ENCODE measurements at regions not wholly inside any gene's neighbourhood (a gene's known extent, or its start where the extent isn't known, plus 50 kb on each side); places are given as distances from the start of the nearest gene placed in this dataset.

DNA sequence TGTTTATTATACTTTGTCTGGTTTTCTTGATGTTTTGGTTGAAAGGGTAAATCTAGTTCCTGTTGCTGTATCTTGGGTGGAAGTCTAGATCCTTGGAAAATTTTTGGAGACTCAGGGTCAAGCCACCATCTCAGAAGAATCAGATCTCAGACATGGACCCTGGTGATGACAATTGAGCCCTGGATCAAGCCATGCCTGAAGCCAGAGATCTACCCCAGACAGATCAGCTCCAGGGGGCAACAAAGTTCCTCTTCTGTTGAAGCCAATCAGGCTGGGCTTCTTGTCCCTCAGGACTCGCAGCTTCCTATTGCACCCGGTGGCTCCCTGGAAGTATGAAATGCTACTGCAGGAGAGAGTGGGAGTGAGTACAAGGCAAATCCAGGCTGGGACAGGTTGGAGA lies 106.9 kb downstream of the UNCX start:
- Histone ChIP-seq H3K36me3 (no peaks in the 10 kb centered on the region), H3K4me3 (no peak overlapping the region), H3K27ac (no peak overlapping the region), H3K4me1 (no peaks in the 10 kb centered on the region), H3K27me3 (no peaks in the 10 kb centered on the region), H3K9me3 (no peaks in the 10 kb centered on the region)
- DNase-seq (ENCODE audit: extremely low spot score in 2 of 2), result no peak
- intact Hi-C loops (cut with DNase I), result no loop called here
- TF ChIP-seq POLR2AphosphoS5 (IDR thresholded peaks at IDR 0.05; ENCODE audit: insufficient read depth in 1 of 2, low read depth in 1 of 2) (no peak), POLR2A (IDR thresholded peaks at IDR 0.05) (no peak)
- TF ChIP-seq, protein P1, sequence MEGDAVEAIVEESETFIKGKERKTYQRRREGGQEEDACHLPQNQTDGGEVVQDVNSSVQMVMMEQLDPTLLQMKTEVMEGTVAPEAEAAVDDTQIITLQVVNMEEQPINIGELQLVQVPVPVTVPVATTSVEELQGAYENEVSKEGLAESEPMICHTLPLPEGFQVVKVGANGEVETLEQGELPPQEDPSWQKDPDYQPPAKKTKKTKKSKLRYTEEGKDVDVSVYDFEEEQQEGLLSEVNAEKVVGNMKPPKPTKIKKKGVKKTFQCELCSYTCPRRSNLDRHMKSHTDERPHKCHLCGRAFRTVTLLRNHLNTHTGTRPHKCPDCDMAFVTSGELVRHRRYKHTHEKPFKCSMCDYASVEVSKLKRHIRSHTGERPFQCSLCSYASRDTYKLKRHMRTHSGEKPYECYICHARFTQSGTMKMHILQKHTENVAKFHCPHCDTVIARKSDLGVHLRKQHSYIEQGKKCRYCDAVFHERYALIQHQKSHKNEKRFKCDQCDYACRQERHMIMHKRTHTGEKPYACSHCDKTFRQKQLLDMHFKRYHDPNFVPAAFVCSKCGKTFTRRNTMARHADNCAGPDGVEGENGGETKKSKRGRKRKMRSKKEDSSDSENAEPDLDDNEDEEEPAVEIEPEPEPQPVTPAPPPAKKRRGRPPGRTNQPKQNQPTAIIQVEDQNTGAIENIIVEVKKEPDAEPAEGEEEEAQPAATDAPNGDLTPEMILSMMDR (IDR thresholded peaks at IDR 0.05), result no peak

DNA sequence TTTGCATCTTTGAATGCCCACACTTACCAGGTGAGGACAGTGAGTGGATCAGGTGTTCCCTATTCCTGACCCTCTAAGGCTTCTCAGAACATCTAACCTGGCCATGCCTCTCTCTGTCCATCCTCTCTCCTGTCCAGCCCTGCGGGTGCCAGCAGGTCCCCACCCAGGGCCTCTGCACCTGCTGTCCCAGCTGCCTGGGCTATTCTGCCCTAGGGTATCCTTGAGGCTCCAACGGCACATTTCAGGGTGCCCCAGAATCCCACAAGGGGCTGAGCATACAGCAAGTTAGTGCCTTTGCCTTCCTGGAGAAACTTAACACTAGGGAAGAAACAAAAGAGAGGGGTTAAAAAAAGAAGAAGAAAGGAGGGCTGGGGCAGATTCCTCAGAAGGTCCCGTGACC lies 107.4 kb downstream of the UNCX start:
- no peak overlapping the region for H3K4me3 ChIP-seq
- no peaks in the 10 kb centered on the region for H3K9me3 ChIP-seq
- H3K27ac ChIP-seq, result no peak overlapping the region
- H3K36me3 ChIP-seq, result no peaks in the 10 kb centered on the region
- intact Hi-C loops (cut with DNase I), result no loop called here
- TF ChIP-seq, protein P1 (IDR thresholded peaks at IDR 0.05), result no peak
- TF ChIP-seq POLR2A (IDR thresholded peaks at IDR 0.05) (no peak), POLR2AphosphoS5 (IDR thresholded peaks at IDR 0.05; ENCODE audit: insufficient read depth in 1 of 2, low read depth in 1 of 2) (no peak)
- H3K4me1 ChIP-seq, result no peaks in the 10 kb centered on the region
- H3K27me3 ChIP-seq, result no peaks in the 10 kb centered on the region
- no peak for DNase-seq (ENCODE audit: extremely low spot score in 2 of 2)

- DNase-seq (ENCODE audit: extremely low spot score in 2 of 2), result no peak
- no peaks in the 10 kb centered on the region for H3K4me1 ChIP-seq
- intact Hi-C loops (cut with DNase I), result no loop called here
- no peak overlapping the region for H3K27ac ChIP-seq
- TF ChIP-seq POLR2A (IDR thresholded peaks at IDR 0.05), result no peak
- H3K27me3 ChIP-seq, result no peaks in the 10 kb centered on the region
- no peaks in the 10 kb centered on the region for H3K9me3 ChIP-seq
- H3K4me3 ChIP-seq, result no peak overlapping the region
- no peaks in the 10 kb centered on the region for H3K36me3 ChIP-seq
Observed at GRCh38 chr7:1340461-1341360, 108.0 kb downstream of the UNCX start.

GRCh38 chr7:1341361-1342089 lies 108.9 kb downstream of the UNCX start:
- Histone ChIP-seq H3K4me1 (no peaks in the 10 kb centered on the region), H3K4me3 (no peak overlapping the region), H3K27me3 (no peaks in the 10 kb centered on the region), H3K27ac (no peak overlapping the region), H3K9me3 (no peaks in the 10 kb centered on the region), H3K36me3 (no peaks in the 10 kb centered on the region)
- intact Hi-C loops (cut with DNase I), result no loop called here
- TF ChIP-seq POLR2A (IDR thresholded peaks at IDR 0.05), result no peak
- no peak for TF ChIP-seq POLR2AphosphoS5 (IDR thresholded peaks at IDR 0.05; ENCODE audit: insufficient read depth in 1 of 2, low read depth in 1 of 2)
- TF ChIP-seq, protein P1 (IDR thresholded peaks at IDR 0.05), result no peak
- DNase-seq (ENCODE audit: extremely low spot score in 2 of 2), result no peak

DNA sequence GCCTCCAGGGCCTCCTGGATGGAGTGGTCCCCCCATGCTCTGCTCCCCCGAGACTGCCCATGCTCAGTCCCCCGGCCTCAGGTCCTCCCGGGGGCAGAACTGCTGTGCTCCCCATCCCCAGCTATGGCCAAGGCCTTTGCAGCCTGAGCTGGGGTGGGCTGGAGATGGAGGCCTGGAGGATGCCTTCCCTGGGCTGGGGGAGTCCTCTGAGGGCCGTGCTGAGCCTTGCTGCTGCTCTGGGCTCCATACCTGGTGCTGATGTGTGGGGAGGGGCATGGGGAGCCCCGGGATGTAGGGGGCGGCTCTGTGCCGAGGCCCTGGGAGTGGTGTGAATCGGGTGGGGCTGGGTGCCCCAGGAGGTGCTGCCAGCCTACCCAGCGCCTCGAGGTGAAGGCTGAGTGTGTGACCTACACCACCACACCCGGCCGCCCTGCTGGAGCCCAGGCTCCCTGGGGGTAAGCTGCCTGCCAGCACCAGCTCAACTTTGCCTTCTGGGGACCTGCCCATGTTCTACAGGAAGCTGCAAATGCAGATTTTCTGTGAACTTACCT lies 109.5 kb downstream of the UNCX start:
- H3K4me3 ChIP-seq, result no peak overlapping the region
- no peaks in the 10 kb centered on the region for H3K27me3 ChIP-seq
- TF ChIP-seq, protein P1 (IDR thresholded peaks at IDR 0.05), result no peak
- intact Hi-C loops (cut with DNase I), result no loop called here
- no peaks in the 10 kb centered on the region for H3K36me3 ChIP-seq
- H3K27ac ChIP-seq, result no peak overlapping the region
- H3K4me1 ChIP-seq, result no peaks in the 10 kb centered on the region
- DNase-seq (ENCODE audit: extremely low spot score in 2 of 2), result no peak
- H3K9me3 ChIP-seq, result no peaks in the 10 kb centered on the region
